HG02981 (cell line): ENCODE measurements at regions not wholly inside any gene's neighbourhood (a gene's known extent, or its start where the extent isn't known, plus 50 kb on each side); places are given as distances from the start of the nearest gene placed in this dataset.
"Not testable (repeated sequence)": the region's sequence is repeated elsewhere in the genome, so short reads cannot be mapped to it uniquely, and the experiment has no call there.

Source experiments
- ATAC-seq: cut with Tn5 transposase; IDR thresholded peaks from one replicate; pipeline ENCODE4 v1.9.1; 2021; ENCODE audit warnings: mild to moderate bottlenecking, moderate library complexity; ENCODE audit not compliant: unreplicated experiment

DNA sequence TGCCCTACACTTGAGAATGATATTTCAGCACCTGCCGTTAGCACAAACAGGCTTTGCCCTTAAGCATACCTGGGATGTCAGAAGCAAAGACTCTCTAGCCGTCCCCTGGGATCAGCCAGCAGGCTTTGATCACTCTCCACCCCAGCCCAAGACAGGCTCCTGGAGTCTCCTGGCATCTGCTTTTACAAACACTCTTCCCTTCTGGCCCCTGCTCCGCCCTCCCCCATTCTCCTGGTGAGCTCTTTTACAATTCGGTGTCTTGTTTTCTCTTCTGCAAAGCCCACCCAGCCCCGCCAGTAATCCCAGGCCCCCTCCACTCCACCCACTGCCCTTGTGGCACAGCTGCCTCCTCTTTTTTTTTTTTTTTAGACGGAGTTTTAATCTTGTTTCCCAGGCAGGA lies 50.4 kb downstream of the KATNIP start:
- ATAC-seq: no peak

- no peak for ATAC-seq
Measured at GRCh38 chr16:27602103-27602502, 52.2 kb downstream of the KATNIP start.

GRCh38 chr16:27605500-27606106 lies 55.7 kb downstream of the KATNIP start:
- not testable (repeated sequence) for ATAC-seq

GRCh38 chr16:27611340-27611739 lies 61.4 kb downstream of the KATNIP start:
- ATAC-seq: no peak

DNA sequence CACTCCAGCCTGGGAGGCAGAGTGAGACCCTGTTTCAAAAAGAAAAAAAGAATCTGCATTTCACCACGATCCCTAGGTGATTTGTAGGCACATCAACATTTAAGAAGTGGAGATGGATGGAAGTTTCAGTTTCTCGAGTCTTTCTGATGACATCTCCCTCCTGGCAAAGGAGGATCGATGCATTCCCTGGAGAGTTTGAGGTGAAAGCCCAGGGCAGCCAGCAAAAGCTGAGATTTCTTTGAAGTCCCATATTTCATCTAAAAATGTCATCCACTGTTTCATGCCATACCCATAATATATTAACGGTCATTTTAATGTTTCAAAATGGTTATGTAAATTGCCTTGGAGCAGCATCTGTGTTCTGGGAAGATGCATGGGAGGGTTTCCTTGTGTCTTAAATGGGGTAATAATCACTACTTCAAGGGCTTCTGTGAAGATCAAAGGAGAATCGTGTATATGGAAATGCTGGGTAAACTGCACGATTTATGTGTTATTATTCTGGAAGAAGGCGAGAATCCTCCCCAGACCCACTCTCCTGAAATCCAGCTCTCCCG lies 63.4 kb downstream of the KATNIP start:
- no peak for ATAC-seq

DNA sequence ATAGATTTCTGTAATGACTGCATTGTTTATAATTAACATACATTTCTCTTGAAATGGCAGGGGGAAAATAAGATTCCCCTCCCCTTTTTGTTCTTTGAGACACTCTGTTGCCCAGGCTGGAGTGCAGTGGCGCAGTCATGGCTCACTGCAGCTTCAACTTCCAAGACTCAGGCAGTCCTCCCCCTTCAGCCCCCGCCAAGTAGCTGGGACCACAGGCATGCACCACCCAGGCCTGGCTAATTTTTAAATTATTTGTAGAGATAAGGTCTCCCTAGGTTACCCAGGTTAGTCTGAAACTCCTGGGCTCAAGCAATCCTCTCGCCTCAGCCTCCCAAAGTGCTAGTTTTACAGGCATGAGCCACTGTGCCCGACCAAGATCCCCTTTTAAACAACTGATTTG lies 67.7 kb downstream of the KATNIP start:
- ATAC-seq: no peak

DNA sequence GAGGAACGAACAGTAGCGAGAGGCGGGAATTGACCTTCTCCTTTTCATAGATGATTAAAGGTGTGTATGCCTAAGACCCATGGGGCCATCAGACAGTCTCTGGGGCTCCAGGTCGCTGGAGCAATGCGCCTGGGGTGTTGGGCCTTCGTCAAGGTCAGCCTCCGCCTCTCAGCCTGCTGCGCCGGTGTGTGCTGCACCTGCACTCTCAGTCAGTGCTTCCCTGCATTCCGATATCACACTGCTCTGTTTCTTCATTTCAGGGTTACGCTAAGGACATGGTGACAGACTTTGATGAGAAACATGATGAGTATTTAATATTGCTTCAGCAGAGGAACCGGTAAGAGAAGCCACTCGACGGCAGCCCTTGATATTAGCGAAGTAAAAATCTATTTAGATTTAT lies 68.2 kb downstream of the KATNIP start:
- no peak for ATAC-seq

GRCh38 chr16:27618606-27619327 lies 68.8 kb downstream of the KATNIP start:
- ATAC-seq: no peak

- ATAC-seq: no peak
Measured at GRCh38 chr16:27620541-27620940, 70.6 kb downstream of the KATNIP start.

GRCh38 chr16:27624154-27625049 lies 74.5 kb downstream of the KATNIP start:
- ATAC-seq: no peak

DNA sequence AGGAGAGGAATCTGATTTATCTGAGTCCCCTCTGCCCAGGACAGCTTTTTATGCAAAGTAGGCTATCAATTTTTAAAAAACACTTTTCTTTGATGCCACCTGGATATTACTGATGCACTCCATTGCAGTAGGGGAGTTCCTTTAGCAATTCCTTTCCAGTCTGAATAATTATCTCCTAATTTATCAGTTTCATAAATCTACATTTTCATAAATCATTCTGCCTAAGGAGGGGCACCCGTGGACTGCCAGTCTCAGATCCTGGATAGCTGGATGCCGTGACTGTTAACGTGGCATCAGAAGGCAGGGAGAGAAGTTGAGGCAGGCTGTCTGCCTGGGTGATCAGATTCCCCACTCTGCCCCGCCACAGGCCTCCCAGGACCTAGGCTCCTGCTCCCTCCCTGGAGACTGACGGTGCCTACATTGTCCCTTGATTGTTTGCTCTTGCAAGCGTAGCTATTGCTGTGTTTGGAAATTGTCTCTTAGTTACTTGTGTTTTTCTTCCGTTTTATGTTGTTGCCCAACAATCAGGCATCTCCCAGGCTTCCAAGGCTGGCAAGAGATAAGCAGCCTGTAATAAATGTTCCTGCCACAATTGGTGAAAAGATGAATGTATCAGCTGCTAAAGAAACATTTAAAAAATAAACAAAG lies 75.2 kb downstream of the KATNIP start:
- no peak for ATAC-seq

- ATAC-seq: no peak
Measured at GRCh38 chr16:27627136-27627535, 77.2 kb downstream of the KATNIP start.

DNA sequence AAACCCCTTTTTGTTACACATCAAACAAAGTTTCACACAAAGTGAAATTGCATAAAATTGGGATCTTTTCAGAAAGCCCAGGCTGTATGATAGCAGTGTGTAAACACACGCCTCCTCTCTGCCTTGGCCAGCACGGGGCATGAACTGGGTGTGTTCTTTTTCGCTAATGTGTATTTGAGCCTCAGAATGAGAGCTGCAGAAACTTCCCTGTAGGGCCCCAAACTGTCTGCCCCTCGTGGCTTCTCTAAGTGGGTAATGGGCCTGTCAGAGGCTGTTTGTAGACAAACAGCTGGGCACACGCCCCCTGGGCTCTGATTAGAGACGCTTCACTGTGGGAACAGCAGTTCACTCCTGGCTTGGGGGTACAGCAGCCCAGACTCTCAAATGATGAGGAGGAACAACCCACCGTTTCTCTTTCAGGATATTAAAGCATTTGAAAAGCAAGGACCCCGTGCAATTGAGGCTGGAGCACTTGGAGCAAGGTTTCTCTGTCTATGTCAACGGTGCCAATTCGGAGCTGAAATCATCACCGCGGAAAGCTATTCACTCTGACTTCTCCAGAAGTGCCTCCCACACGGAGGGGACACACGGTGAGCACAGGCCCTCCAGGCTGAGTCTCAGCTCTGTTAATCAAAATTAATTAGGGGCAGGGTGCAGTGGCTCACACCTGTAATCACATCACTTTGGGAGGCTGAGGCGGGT lies 78.4 kb downstream of the KATNIP start:
- ATAC-seq: no peak

GRCh38 chr16:27628943-27629462 lies 79.1 kb downstream of the KATNIP start:
- not testable (repeated sequence) for ATAC-seq

DNA sequence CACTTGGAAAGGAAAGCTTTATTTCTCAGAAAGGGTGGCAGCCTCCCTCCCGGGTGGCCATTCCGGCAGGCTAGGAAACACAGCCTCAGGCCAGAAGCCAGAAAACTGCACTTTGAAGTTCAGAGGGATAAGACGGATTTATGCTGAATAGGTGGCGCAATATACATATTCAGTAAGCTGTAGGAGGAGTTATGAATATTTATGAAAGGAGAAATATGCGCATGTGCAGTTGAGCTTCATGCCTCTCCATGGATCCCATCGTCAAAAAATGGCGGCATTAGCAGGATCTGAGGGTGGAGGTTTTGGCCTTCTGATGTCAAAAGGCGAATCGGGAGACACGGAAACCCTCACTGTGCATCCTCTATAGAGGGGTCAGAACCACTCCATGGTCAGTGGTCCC lies 82.3 kb downstream of the KATNIP start:
- ATAC-seq: no peak

DNA sequence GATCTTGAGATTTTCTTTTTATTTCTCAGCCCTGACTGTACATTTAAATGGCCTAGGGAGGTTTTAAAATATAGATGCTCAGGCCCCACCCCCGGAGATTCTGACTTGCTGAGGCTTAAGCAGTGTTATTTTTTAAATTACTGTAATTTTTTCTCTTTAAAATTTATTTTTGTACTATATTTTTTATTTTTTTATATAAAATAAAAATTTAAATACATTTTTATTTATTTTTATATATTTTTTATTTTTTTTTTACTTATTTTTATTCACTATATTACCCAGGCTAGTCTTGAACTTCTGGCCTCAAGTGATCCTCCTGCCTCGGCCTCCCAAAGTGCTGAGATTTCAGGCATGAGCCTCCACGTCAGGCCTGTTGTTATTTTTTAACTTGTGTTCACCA lies 83.3 kb downstream of the KATNIP start:
- no peak for ATAC-seq

- ATAC-seq: no peak
Measured at GRCh38 chr16:27633721-27634120, 83.8 kb downstream of the KATNIP start.

- no peak for ATAC-seq
Measured at GRCh38 chr16:27634779-27635178, 84.8 kb downstream of the KATNIP start.

GRCh38 chr16:27636453-27637240 lies 86.7 kb downstream of the KATNIP start:
- no peak for ATAC-seq
